GM21786 (cell line): ENCODE measurements at regions not wholly inside any gene's neighbourhood (a gene's known extent, or its start where the extent isn't known, plus 50 kb on each side); places are given as distances from the start of the nearest gene placed in this dataset.

Experiments used
- ATAC-seq: cut with Tn5 transposase; IDR thresholded peaks from one replicate; pipeline ENCODE4 v1.9.1; 2021; ENCODE audit not compliant: unreplicated experiment

DNA sequence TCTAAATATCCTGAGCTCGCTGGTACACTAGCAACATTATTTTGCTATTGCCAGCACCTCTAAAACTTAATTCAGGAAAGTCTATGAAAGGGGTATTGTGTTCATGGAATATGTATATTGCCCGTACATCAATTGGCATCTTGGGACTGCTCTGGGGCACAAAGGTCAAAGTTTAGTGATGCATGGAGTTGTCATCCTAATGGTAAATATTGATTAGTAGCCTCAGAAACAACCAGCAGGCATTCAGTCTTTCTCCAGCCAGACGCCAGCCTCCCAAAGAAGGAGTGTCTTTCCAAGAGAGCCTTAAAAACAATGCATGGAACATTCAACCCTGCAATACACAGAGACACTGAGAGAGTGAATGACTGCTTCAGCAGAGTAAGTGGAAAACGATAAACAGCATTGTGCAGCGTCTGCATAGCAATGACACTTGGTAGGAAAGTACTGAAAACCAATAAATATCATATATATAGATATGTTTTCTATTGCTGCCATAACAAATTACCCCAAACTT lies 377.3 kb downstream of the SHQ1 start:
- ATAC-seq = no peak

DNA sequence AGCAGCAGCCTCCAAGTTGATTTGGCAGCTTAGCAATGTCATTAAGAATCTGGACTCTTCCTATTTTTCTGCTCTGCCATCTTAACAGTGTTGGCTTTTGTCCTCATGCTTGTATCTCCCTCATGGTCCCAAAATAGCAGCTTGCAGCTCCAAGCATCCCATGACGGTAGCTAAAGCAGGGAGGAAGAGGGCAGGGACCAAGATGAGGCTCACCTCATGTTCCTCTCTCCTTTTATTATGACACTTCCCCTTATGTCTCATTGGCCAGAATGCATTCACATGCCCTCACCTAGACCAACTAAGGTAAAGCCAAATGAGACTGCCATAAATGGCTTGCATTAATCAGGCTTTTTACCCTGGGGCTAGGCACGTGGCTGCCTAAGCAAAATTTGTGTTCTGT lies 382.4 kb downstream of the SHQ1 start:
- ATAC-seq = no peak

DNA sequence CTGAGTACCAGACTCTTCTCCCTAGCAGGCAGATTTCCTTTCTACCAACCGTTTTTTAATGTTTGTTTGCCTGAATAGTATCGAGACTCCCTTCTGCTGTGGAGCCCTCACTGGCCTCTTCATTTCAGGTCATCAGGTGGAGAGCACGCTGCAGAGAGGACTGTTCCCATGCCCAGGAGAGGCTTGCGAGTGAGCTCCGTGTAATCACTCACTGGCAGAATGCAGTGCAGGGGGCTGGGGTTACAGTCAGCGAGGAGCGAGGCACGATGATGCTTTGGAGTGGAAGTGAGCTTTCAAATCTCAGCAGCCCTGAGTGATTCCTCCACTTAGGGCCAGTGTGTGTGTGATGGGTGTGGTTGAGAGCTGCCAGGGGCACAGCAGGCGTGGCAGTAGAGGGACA lies 385.2 kb downstream of the SHQ1 start:
- ATAC-seq = no peak

DNA sequence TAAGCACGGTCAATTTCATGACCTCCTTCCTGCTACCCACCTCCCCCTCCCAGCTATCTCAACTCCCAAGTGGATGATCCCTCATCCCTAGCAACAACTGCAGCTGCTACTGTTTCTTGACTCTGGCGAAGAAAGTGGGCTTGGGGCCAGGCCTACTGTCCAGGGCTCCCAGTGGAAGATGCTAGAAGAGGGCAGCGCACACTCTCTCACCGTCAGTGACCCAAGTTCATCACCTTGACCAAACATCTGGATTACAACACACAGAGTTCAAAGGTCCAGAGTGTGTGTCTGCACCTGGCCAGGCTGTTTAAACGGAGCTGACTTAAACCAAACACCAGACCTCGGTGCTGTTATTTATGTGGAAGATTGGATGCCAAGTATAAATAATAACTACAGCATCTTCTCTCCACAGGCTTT lies 385.6 kb downstream of the SHQ1 start:
- ATAC-seq = no peak

DNA sequence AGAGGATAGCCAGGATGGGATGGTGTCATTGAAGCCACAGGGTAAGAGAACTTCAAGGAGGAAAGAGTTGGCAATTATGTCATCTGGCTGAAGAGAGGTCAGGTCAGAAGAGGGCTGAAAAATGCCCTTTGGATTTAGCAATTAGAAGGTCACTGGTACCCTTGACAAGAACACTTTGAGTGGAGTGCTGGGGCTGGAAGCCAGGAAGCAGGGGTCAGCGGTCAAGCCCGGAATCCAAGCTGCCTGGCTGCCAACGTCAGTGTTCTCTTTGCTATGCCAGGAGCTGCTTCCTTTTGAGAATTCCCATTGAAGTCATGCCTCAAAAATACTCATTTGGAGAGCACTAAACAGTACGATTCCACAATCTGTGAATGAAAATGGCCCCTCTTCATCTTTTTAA lies 386.5 kb downstream of the SHQ1 start:
- no peak for ATAC-seq

DNA sequence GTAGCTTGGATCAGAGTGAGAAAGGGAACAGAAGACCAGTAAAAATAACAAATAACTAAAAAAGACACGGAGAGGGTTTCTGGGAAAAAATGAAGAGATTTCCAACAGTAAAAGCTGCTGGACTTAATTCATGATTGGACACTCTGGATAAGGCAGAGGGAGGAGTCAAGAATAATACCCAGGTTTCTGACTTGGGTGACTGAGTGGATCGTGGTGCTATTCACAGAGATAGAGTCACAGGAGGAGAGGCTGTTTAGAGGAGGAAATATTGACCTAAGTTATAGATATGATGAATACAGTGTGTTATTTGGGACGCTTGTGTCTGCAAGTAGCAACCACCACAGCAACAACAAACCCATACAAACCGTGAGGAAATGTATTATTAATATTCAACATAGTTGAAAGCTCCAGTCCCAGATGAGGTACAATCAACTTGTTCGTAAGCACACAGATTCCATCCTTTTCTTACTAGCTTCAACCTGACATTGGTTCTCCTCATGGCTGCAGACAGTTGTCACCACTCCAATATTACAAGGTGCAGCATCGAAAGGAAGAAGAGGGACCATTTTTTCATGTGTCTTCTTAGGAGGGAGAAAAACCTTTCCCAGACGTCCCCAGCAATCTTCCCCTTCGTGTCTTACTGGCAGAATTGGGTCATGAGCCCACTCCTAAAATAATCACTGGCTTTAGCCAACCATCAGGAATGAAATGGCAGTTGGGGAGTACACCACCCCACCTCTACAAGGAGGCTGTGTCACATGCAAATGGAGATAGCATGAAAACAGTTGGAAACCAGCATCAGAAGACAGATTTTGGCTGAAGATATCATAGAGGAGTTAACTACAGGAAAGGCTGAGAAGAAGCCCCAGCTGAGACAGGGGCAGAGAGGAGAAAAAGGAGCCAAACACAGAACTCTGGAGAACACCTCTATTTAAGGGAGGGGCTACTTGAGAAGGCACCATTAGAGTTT lies 387.8 kb downstream of the SHQ1 start:
- no peak for ATAC-seq

DNA sequence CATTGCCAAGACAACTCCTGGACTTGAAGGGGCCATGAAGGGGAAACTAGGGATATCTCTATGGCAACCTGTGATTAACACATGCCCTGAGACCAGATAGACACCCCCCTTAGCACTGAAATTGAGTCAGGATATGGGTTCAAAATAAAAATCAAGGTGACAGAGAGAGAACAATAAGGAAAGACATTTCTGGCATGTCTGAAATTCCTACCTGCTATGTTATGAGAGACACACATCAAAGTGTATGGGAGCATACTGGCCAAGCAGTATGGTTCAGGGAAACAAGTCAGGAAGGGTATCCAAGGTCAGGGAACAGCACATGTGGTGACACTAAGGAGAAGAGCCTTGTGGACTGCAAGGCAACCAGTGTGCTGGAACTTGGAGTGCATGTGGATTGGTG lies 388.7 kb downstream of the SHQ1 start:
- no peak for ATAC-seq

DNA sequence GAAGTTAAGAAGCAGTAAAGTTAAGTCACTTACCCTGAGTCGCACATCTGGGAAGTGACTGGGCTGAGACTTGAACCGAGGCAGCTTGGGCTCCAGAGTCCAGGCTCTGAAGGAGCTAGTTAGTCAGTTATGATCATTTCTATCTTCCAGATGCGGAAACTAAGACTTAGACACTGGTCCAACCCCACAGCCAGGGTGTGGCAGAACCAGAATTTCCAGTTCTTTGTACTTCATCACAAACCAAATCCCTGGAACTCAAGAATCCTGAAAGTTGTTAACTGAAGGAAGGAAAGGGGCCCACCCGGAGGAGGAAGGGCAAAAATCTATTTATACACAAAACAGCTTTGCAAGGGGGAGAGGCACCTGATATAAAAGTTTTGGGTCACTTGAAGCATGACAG lies 389.9 kb downstream of the SHQ1 start:
- no peak for ATAC-seq

DNA sequence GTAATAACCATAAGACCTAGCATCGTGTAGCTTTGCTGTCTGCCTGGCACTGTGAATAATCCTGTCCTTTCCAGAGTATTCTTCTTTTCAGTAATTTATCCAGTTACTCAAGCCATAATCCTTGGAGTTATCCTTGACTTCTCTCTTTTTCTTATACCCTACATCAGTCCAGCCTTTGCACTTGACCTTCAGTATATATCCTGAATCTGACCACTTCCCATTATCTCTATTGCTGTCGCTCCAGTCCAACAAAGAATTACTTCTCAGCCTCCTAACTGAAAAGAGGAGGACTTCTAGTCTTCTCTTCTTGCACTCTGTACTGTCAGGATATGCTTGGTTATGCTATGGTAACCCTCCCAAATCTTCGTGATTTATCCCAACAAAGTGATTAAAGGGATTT lies 393.8 kb downstream of the SHQ1 start:
- ATAC-seq = no peak

DNA sequence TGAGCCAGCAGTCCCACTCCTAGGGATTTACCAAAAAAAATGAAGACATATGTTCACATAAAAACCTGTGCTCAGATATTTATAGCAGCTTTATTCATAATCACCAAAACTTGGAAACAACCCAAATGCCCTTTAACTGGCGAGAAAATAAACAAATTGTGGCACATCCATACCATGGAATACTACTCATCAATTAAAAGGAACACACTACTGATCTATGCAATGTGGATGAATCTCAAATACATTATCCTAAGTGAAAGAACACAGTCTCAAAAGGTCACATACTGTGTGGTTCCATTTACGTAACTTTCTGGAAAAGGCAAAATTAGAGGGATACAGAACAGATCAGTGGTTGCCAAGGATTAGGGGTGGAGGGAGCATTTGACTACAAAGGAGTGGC lies 394.5 kb downstream of the SHQ1 start:
- no peak for ATAC-seq

DNA sequence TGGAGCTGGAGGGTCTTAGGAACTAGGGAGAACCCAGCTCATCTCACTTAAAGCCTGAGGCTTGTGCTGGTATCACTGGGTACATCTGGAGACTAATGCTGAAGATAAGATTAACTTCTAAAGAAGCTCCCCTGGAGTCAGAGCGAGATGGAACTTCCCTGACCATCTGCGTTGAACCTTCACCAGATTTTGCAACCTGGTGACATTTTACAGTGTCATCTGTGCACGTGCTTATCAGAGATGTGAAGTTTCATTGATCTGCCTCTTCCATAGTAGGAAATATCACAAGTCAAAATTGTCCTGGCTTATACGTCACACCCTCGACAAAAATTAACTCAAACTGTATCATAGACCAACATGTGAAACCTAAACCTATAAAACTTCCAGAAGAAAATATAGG lies 395.5 kb downstream of the SHQ1 start:
- ATAC-seq = no peak

DNA sequence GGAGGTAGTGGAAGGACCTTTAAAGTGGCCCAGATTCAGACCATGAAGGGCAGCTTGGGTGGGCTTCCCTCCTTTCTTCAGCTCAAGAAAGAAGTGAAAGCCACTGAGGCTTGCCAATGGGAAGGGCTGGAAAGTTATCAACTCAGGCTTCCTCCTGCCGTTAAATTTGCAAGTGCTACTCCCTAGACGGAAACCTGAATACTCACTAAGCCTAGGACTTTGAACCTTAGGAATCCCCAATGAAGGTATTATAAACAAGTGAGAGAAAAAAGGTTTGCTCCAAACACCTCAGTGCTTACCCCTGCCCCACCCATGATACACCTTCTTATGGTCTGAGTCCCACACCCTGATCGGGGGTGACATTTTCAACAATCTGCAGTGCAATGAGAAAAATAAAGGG lies 396.4 kb downstream of the SHQ1 start:
- no peak for ATAC-seq

DNA sequence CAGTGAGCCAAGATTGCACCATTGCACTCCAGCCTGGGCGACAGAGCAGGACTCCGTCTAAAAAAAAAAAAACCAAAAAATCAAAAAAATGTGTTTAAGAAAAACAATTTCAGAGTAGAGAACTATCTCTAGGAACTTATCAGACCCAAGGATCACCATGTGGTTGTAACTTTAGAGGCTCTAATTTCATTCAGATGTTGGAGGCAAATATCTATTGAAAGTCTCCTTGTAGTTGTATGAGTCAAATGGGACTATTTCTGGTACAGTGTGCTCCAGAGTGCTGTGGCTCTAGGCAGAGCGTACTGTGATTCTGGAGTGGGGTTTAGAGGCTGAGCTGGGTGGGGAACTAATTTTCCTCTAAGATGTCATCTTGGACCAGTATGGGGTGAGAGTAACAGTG lies 398.7 kb downstream of the SHQ1 start:
- no peak for ATAC-seq

DNA sequence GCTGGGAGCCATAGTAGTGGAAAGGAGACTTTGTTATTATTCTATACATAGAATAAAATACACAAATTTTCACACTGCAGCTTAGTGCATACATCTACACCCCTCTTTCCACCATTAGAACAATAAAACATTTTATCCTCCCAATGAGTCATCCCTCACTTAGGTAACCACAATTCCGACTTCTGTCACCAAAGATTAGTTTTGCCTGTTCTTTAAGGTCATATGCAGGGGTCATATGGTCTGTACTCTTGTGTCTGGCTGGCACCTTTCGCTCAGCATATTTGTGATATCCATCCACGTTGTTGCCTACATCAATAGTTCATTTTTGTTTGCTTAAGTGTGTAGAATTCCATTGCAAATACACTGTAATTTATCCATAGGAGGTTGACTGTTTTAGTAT lies 399.4 kb downstream of the SHQ1 start:
- no peak for ATAC-seq

DNA sequence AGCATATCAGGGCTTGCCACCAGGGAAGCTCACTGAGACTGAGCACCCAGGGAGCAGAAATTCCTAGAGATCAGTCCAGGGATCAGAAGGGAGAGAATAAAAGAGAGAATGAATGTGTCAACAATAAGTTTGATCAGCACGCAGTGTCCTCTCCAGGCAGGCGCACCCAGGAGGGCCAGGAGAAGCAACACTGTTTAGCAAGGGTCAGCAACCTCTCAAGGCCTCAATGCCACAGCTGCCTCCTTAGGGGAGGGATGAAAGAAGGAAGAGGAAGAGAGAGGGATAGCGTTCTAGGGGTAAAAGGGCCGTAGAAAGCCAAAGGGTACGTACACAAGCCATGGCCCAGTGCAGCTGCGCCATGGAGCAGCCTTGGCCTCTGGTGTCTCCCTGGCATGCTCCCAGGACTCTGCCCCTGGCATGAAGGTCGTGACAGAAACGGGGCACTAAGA lies 399.8 kb downstream of the SHQ1 start:
- no peak for ATAC-seq

DNA sequence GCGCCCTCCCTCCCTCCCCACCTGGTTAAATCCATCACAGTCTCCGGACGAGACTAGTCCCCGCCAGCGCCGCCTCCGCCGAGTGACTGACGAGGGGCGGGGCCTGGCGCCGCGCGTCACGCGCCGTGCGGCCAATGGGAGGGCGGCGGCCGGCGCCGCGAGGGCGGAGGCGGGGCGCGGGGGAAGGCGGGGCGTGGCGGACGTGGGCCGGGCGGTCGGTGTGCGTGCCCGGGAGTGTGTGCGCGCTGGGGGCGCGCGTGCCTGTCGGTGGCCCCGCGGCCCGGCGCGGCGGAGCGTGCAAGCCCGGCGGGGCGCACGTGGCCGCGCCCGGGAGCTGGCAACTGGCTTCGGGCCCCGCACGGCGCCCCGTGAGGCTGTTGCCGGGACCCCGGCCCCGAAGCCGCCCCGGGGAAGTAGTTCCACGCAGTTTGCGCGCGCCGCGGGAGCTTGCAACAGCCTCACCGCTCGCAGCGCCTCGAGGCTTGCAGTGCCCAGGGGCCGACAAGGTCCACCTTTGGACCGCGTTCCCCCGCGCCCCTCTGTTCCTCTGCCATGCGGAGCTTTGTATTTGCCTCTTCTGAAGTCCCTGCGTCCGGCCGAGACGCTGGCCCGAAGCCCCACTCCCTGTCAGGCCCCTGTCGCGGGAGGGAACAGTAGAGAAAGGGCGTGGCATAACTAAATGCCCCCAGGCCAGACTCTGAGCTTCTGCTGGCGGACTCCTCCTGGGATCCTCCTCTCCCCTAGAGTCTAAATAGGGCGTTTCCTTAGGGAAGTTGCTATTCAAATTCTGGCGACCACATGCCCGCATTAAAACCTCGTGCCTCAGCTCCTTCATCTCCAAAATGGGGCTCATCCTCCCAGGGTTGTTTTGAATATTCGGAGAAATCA lies 400.9 kb downstream of the SHQ1 start:
- peak; percentile 80 for ATAC-seq

DNA sequence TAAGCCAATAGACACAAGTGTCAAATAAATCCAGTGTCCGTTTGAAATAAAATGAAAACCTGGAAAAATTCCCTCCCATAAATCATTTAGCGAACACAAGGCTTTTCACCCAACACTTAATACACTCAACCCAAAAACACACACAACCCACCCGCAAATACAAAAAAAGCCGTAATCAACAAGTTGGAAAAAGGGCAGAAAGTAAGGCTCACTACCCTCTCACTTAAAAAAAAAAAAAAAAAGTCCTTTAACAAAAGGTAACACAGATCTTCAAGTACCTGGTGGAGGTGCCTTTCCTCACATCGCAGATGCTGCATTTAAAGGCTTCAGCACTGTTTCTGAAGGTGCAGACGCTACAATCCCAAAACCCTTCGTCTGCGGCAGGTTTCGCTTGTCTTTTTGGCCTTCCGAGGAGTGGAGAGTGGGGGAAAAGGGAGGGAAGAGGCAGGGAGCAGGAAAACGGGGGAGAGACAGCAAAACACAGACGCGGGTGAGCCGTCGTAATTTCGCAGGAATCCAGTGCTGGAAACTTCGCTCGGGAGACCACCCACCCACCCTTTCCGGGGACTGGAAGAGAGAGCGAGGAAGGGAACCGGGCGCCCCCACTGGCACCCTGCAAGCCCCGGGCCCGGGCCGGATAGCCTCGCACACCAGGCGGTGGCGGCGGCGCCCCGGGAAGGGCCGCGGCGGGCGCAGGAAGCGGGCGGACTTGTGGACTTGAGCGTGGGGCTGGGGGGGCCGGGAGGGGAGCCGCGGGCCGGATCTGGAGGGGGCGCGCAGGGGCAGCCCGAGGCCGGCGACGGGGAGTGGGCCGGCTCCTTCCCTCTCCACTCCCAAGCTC lies 401.8 kb downstream of the SHQ1 start, which contains the start of gene RYBP:
RYBP (minus strand) TSS at position 404 of the 841 bp plus-strand sequence.
- peak; percentile 31 for ATAC-seq

DNA sequence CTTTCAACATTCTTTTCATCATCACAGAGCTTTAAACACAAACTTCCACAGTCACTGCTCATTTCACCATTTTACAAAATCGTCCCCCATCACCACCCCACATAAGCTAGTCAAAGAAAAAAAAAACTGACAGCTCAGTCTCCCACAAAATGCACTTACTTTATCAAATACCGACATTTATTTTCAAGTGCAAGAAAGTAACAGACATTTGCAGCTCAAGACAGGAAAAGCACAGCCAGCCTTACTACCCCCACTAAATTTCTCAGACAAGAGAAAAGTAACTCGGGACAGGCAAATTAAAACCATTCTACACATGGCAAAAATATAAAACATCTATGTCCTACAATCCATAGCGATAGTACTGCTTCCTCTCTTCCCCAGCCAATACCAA lies 402.4 kb downstream of the SHQ1 start:
- no peak for ATAC-seq

DNA sequence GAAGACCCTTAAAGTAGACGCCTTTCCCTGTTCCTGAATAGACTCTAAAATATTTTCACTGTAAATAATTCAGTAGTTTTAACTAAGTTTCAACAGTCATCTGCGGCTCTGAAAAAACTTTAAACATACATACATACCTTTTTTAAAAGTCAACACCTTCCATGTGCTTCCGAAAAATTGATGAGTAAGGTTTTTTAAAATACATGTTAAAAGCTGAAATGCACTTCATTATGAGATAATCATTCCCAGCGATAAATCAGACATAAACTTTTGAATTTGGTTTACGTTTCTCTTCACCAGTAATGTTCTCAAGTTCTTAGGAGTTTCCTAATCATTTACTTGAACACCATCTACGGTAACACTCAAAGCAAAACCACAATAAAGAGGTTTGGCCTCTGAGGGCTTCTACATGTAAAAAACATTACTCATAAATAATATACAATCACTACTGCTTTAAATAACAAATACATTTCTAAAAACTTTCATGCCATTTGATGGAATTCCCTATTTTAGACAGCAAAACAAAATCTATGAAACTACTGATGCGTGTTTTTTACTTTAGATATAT lies 403.5 kb downstream of the SHQ1 start:
- no peak for ATAC-seq

DNA sequence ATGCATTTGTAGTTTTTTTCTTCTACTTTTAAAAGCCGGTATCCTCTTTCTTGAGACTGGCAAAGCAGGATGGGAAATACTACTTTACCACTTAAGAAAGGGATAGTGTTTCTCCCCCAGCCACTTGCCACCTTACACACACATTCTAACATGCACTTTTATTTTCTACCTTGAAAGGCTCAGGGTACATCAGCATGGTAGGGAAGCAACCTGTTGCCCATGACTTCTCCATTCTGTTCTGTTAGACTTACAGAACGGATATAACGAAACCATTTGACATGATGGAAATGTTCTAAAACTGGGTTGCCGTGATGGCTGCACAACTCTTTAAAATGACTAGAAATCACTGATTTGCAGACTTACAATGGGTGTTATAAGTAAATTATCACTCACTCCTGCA lies 405.5 kb downstream of the SHQ1 start:
- ATAC-seq = no peak
